ENCODE measurements at regions not wholly inside any gene's neighbourhood (a gene's known extent, or its start where the extent isn't known, plus 50 kb on each side); places are given as distances from the start of the nearest gene placed in this dataset.

GRCh38 chr2:13725945-13726344 lies 906.6 kb upstream of the LRATD1 start:
- Histone ChIP-seq H3K27me3 (no peaks in the 10 kb centered on the region), H3K4me3 (no peak overlapping the region), H3K9me3 (no peaks in the 10 kb centered on the region), H3K27ac (peak overlapping the region in 2 of 4 donors; percentile 9 to 15), H3K36me3 (replicated peaks in 1 of 2; ENCODE audit: insufficient read depth in 1 of 2, low read depth in 2 of 2) (no peaks in the 10 kb centered on the region), H3K4me1 (peaks cover 10% of the 10 kb centered on the region)
- ATAC-seq (peak; percentile 71), DNase-seq (no peak)
- TF ChIP-seq CTCF (IDR thresholded peaks at IDR 0.05) = no peak
- 58 to 64% methylated on average over 1 of the region's 1 CpG for WGBS, 2 donors
- intact Hi-C loops (cut with DNase I) = no loop called here

- H3K4me3 ChIP-seq = no peak overlapping the region
- H3K4me1 ChIP-seq = peaks cover 10% of the 10 kb centered on the region
- 45 to 60% methylated on average over 1 to 3 of the region's 3 CpGs for WGBS, 2 donors
- no peaks in the 10 kb centered on the region for H3K27me3 ChIP-seq
- ATAC-seq = peak; percentile 68
- TF ChIP-seq CTCF (IDR thresholded peaks at IDR 0.05) (peak in 4 of 7 experiments; percentile 5 to 31 (median 26)), POLR2A (IDR thresholded peaks at IDR 0.05) (no peak)
- H3K27ac ChIP-seq = no peak overlapping the region
- no peaks in the 10 kb centered on the region for H3K9me3 ChIP-seq
- H3K36me3 ChIP-seq (replicated peaks in 1 of 2; ENCODE audit: insufficient read depth in 1 of 2, low read depth in 2 of 2) = no peaks in the 10 kb centered on the region
- DNase-seq = peak; percentile 53 to 74 (median 56)
- intact Hi-C loops (cut with DNase I) = no loop called here
Observed at GRCh38 chr2:13745330-13745729, 887.2 kb upstream of the LRATD1 start.

- no peaks in the 10 kb centered on the region for H3K27me3 ChIP-seq
- ATAC-seq = peak; percentile 12
Observed at GRCh38 chr2:13751955-13752354, 880.6 kb upstream of the LRATD1 start.

GRCh38 chr2:13758412-13758811 lies 874.1 kb upstream of the LRATD1 start:
- H3K9me3 ChIP-seq = no peaks in the 10 kb centered on the region
- intact Hi-C loops (cut with DNase I) = no loop called here
- WGBS, 2 donors = 6 to 13% methylated on average over 1 of the region's 1 CpG
- no peaks in the 10 kb centered on the region for H3K36me3 ChIP-seq (replicated peaks in 1 of 2; ENCODE audit: insufficient read depth in 1 of 2, low read depth in 2 of 2)
- DNase-seq (no peak), ATAC-seq (no peak)
- no peak overlapping the region for H3K27ac ChIP-seq
- H3K4me3 ChIP-seq = no peak overlapping the region
- TF ChIP-seq CTCF (IDR thresholded peaks at IDR 0.05) = no peak
- TF ChIP-seq POLR2A (IDR thresholded peaks at IDR 0.05) = no peak
- no peaks in the 10 kb centered on the region for H3K4me1 ChIP-seq
- H3K27me3 ChIP-seq = no peaks in the 10 kb centered on the region

More at GRCh38 chr2:13751955-13752354, 880.6 kb upstream of the LRATD1 start:
- peak in 1 of 4 donors; percentile 5 for DNase-seq
- TF ChIP-seq POLR2A (IDR thresholded peaks at IDR 0.05) = no peak
- no peak for TF ChIP-seq CTCF (IDR thresholded peaks at IDR 0.05)
- intact Hi-C loops (cut with DNase I) = no loop called here
- WGBS, 2 donors = 32 to 38% methylated on average over 1 of the region's 1 CpG
- Histone ChIP-seq H3K9me3 (no peaks in the 10 kb centered on the region), H3K36me3 (replicated peaks in 1 of 2; ENCODE audit: insufficient read depth in 1 of 2, low read depth in 2 of 2) (no peaks in the 10 kb centered on the region), H3K4me3 (no peak overlapping the region), H3K27ac (no peak overlapping the region), H3K4me1 (peaks cover 13% of the 10 kb centered on the region)

GRCh38 chr2:13768274-13768673 lies 864.2 kb upstream of the LRATD1 start:
- ATAC-seq (no peak), DNase-seq (no peak)
- no peaks in the 10 kb centered on the region for H3K4me1 ChIP-seq
- intact Hi-C loops (cut with DNase I) = no loop called here
- 54 to 73% methylated on average over 2 of the region's 2 CpGs for WGBS, 2 donors
- no peaks in the 10 kb centered on the region for H3K36me3 ChIP-seq (replicated peaks in 1 of 2; ENCODE audit: insufficient read depth in 1 of 2, low read depth in 2 of 2)
- no peak overlapping the region for H3K27ac ChIP-seq
- no peaks in the 10 kb centered on the region for H3K27me3 ChIP-seq
- no peaks in the 10 kb centered on the region for H3K9me3 ChIP-seq
- TF ChIP-seq CTCF (IDR thresholded peaks at IDR 0.05) = no peak
- no peak for TF ChIP-seq POLR2A (IDR thresholded peaks at IDR 0.05)
- peak overlapping the region in 1 of 2 donors; percentile 0 for H3K4me3 ChIP-seq

Measured in body of pancreas (tissue), 4 donors.